Adrenal gland (tissue), 9 donors: ENCODE measurements at regions not wholly inside any gene's neighbourhood (a gene's known extent, or its start where the extent isn't known, plus 50 kb on each side); places are given as distances from the start of the nearest gene placed in this dataset.

Source experiments
- DNase-seq, 7 donors: peaks; one replicate each; pipeline ENCODE4 v3.0.0-alpha.2; 2019 to 2020
- H3K27ac ChIP-seq, 5 donors: fragments of 200-600 bp; sonication (generic) in 4 of 5; 1 replicate in 3 of 5; 2 replicates in 2 of 5; pipeline versions ENCODE4 v1.5.1 to v1.8.0; 2016 to 2020; ENCODE audit warnings: mild to moderate bottlenecking in 1 of 5
- H3K27me3 ChIP-seq: fragments of 200-600 bp; 2 replicates; pipeline ENCODE4 v1.8.0; 2021
- H3K36me3 ChIP-seq, 2 donors: fragments of 200-600 bp; replicated peaks in 1 of 2; 1 replicate in 1 of 2; 2 replicates in 1 of 2; pipeline versions ENCODE4 v1.5.1 to v1.8.0; 2018 to 2022
- H3K4me1 ChIP-seq, 2 donors: fragments of 200-600 bp; replicated peaks in 1 of 2; 1 replicate in 1 of 2; 2 replicates in 1 of 2; pipeline versions ENCODE4 v1.5.1 to v1.8.0; 2018 to 2021
- H3K4me3 ChIP-seq, 4 donors: fragments of 200-600 bp; sonication (generic) in 3 of 4; one replicate each; pipeline ENCODE4 v1.5.1; 2016 to 2018
- H3K9me3 ChIP-seq, 3 donors: fragments of 200-600 bp; sonication (generic) in 1 of 3; replicated peaks in 1 of 3; 1 replicate in 2 of 3; 2 replicates in 1 of 3; pipeline versions ENCODE4 v1.5.1 to v1.8.0; 2016 to 2021
- CTCF ChIP-seq, 6 experiments: fragments of 450-650 bp in 4 of 6; fragments of 200-600 bp in 2 of 6; sonication (generic) in 1 of 6; IDR thresholded peaks; 1 replicate in 5 of 6; 2 replicates in 1 of 6; pipeline versions ENCODE4 v1.5.1 to v1.8.0; 2016 to 2021; ENCODE audit warnings: antibody characterized with exemption in 6 of 6, mild to moderate bottlenecking in 2 of 6, moderate library complexity in 1 of 6
- POLR2A ChIP-seq, 2 donors: fragments of 450-650 bp; IDR thresholded peaks; one replicate each; pipeline ENCODE4 v1.6.1; 2017; ENCODE audit warnings: antibody characterized with exemption in 2 of 2, mild to moderate bottlenecking in 2 of 2, moderate library complexity in 1 of 2
- WGBS, 4 donors: extraction: QIAGEN DNeasy Blood & Tissue Kit in 2 of 4; methylation state at CpG; one replicate each; pipeline versions ENCODE4 v1.1.5 to v1.1.7; 2013 to 2017; 5-methylcytosine and 5-hydroxymethylcytosine counted together
- intact Hi-C, 2 donors: fragments of 100-400 bp; cut with DNase I; formaldehyde crosslinking; loops; one replicate each; pipeline versions ENCODE4 v1.14.1 to v1.15.0; 2022 to 2023
- donor health status: healthy with polysubstance abuse.
- donor health status: Bipolar disorder and iron deficiency.
- donor health status: DM: yes; HTN: yes; CAD: no.
- donor health status: DM: no; HTN: no; CAD: no.
- donor health status: DM: no; HTN: no; CAD: no.

GRCh38 chr2:22596306-22596705, 788.7 kb upstream of the KLHL29 start:
- no peak for DNase-seq
- H3K4me1 ChIP-seq, result no peaks in the 10 kb centered on the region
- no peak overlapping the region for H3K4me3 ChIP-seq
- 59 to 71% (median 69%) methylated on average over 5 of the region's 5 CpGs for WGBS, 4 donors
- no peaks in the 10 kb centered on the region for H3K9me3 ChIP-seq
- no peaks in the 10 kb centered on the region for H3K36me3 ChIP-seq
- TF ChIP-seq POLR2A (IDR thresholded peaks at IDR 0.05), result no peak
- no peak for TF ChIP-seq CTCF (IDR thresholded peaks at IDR 0.05)
- H3K27me3 ChIP-seq, result no peaks in the 10 kb centered on the region
- intact Hi-C loops, result no loop called here
- H3K27ac ChIP-seq, result no peak overlapping the region

DNA sequence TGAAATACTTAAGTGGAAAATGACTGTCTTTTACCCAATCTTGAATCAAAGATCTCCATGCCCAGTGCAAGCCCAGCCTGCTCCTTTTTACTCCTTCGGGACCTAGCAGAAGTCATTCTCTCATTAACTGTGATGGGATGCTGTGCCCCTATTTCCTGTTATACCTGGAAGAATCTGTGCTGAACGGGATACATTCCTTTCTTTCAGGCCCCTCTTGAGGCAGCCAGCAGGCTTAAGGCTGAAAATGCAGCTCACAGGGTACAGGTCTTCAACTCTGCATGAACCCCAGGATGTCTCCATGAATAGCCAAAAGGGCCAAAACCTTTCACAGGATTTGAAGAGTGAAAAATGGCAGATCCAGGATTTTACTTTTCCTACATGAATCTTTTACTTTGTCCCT, 784.8 kb upstream of the KLHL29 start:
- no peak for TF ChIP-seq POLR2A (IDR thresholded peaks at IDR 0.05)
- no peak for TF ChIP-seq CTCF (IDR thresholded peaks at IDR 0.05)
- Histone ChIP-seq H3K4me1 (no peaks in the 10 kb centered on the region), H3K4me3 (no peak overlapping the region), H3K27ac (no peak overlapping the region), H3K36me3 (no peaks in the 10 kb centered on the region), H3K27me3 (no peaks in the 10 kb centered on the region), H3K9me3 (no peaks in the 10 kb centered on the region)
- WGBS, 4 donors, result 48 to 70% (median 53%) methylated on average over 2 of the region's 2 CpGs
- intact Hi-C loops, result no loop called here
- DNase-seq, result no peak

DNA sequence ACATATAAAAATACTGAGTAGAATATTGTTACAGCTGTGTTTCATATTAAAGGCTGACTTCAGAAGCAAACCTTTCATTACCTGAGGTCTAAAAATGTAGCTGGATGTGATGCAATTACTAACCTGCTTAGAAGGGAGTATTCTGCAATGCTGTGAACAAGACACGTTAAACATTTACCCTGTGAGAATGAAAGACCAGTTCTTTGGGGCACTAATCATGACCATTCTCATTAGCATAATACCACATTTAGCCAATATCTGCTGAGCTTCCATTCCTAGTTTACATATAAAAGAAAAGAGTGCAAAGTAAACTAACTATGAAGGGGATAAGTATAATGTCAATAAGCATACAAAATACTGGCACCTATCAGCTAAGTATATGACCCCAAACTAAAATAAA, 784.0 kb upstream of the KLHL29 start:
- Histone ChIP-seq H3K4me1 (no peaks in the 10 kb centered on the region), H3K36me3 (no peaks in the 10 kb centered on the region), H3K4me3 (no peak overlapping the region), H3K27me3 (no peaks in the 10 kb centered on the region), H3K27ac (no peak overlapping the region), H3K9me3 (no peaks in the 10 kb centered on the region)
- TF ChIP-seq POLR2A (IDR thresholded peaks at IDR 0.05) (no peak), CTCF (IDR thresholded peaks at IDR 0.05) (no peak)
- DNase-seq, result no peak
- intact Hi-C loops, result no loop called here
- 64 to 79% (median 70%) methylated on average over 1 of the region's 1 CpG for WGBS, 4 donors

GRCh38 chr2:22604136-22604535, 780.8 kb upstream of the KLHL29 start:
- no peaks in the 10 kb centered on the region for H3K27me3 ChIP-seq
- TF ChIP-seq CTCF (IDR thresholded peaks at IDR 0.05), result no peak
- no peak for TF ChIP-seq POLR2A (IDR thresholded peaks at IDR 0.05)
- intact Hi-C loops, result no loop called here
- no peak for DNase-seq
- WGBS, 4 donors, result 67 to 75% (median 71%) methylated on average over 4 of the region's 4 CpGs
- H3K4me3 ChIP-seq, result no peak overlapping the region
- H3K36me3 ChIP-seq, result no peaks in the 10 kb centered on the region
- H3K4me1 ChIP-seq, result no peaks in the 10 kb centered on the region
- no peaks in the 10 kb centered on the region for H3K9me3 ChIP-seq
- H3K27ac ChIP-seq, result no peak overlapping the region
